ENCODE measurements at regions not wholly inside any gene's neighbourhood (a gene's known extent, or its start where the extent isn't known, plus 50 kb on each side); places are given as distances from the start of the nearest gene placed in this dataset.

DNA sequence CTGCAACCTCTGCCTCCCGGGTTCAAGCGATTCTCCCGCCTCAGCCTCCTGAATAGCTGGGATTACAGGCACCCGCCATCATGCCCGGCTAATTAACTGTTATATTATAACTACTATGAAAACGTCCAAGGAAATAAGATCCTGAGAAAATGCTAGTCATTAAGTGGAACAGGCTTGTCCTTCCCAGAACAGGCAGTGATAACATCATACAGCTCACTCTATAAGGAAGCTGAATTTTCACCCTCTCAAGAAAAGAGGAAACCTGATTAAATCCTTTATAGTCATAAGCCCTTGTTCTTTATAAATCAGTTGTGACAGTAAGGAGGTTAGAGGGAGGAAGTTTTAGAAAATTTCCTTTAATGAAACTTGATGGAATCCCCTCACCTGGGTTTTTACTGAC is 163.9 kb upstream of the CLINT1 start:
- TF ChIP-seq POLR2A (IDR thresholded peaks at IDR 0.05): no peak
- TF ChIP-seq, protein P1, sequence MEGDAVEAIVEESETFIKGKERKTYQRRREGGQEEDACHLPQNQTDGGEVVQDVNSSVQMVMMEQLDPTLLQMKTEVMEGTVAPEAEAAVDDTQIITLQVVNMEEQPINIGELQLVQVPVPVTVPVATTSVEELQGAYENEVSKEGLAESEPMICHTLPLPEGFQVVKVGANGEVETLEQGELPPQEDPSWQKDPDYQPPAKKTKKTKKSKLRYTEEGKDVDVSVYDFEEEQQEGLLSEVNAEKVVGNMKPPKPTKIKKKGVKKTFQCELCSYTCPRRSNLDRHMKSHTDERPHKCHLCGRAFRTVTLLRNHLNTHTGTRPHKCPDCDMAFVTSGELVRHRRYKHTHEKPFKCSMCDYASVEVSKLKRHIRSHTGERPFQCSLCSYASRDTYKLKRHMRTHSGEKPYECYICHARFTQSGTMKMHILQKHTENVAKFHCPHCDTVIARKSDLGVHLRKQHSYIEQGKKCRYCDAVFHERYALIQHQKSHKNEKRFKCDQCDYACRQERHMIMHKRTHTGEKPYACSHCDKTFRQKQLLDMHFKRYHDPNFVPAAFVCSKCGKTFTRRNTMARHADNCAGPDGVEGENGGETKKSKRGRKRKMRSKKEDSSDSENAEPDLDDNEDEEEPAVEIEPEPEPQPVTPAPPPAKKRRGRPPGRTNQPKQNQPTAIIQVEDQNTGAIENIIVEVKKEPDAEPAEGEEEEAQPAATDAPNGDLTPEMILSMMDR (IDR thresholded peaks at IDR 0.05): no peak

All from thyroid gland (tissue), 4 donors.